Smooth muscle cell of the brain vasculature (primary cell): ENCODE measurements at regions not wholly inside any gene's neighbourhood (a gene's known extent, or its start where the extent isn't known, plus 50 kb on each side); places are given as distances from the start of the nearest gene placed in this dataset.
"Not testable (repeated sequence)": the region's sequence is repeated elsewhere in the genome, so short reads cannot be mapped to it uniquely, and the experiment has no call there.

Source experiments
- DNase-seq: peaks from one replicate; pipeline ENCODE4 v3.0.0-alpha.2; 2012; ENCODE audit warnings: low read depth, low spot score

DNA sequence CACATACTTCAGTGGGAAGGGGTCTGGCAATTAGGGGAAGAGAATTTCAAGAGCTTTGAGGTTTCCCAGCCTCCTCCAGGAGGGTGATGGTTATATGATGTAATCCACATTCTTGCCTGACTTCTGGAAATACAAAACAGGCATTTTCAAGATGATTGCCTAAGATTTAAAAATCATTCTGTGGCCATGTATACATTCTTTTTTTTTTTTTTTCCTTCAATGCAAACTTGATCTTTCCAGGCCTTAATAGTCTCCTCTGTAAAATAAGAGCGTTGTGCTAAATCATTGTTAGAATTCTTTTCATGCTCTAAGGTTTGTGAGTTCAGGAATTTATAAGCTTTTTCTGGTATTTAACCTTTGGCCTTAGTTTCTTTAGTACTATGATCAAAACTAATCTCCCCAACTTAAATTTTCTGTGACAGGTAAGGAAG is 192.3 kb upstream of the HMCN1 start:
- DNase-seq = no peak

GRCh38 chr1:185540295-185540694 is 193.9 kb upstream of the HMCN1 start:
- no peak for DNase-seq

GRCh38 chr1:185539277-185539943 is 194.8 kb upstream of the HMCN1 start:
- DNase-seq = no peak

DNA sequence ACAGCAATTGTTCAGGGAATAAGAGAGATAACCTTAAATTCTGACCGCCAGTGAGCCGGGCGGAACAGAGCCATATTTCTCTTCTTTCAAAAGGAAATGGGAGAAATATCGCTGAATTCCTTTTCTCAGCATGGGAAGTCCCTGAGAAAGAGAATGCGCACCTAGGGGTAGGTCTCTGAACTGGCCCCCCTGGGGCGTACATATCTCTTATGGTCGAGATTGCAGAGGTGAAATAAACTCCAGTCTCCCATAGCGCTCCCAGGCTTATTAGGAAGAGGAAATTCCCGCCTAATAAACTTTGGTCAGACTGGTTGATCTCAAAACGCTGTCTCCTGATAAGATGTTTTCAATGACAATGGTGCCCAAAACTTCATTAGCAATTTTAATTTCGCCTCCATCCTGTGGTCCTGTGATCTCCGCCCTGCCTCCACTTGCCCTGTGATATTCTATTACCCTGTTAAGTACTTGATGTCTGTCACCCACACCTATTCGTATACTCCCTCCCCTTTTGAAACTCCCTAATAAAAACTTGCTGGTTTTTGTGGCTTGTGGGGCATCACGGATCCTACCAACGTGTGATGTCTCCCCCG is 195.8 kb upstream of the HMCN1 start:
- not testable (repeated sequence) for DNase-seq

DNA sequence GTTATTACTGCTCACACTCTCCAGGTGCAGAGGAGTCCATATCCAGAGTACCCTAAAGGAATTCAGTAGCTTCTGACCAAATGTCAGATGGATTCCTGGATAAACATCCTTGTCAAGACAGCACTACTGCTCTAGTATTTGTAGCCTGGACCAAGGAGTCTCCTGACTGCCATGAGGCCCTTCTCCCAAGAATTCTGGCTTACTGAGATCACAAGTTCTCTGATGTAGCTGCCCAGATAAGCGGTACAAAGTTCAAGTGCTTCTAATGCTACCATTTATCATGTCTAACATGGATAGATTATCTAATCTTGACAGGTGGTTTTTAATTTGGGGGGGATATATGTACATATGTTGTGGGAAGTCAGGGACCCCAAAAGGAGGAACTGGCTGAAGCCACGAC is 196.6 kb upstream of the HMCN1 start:
- no peak for DNase-seq

- no peak for DNase-seq
These were observed 197.8 kb upstream of the HMCN1 start for GRCh38 chr1:185536165-185536920.

- no peak for DNase-seq
These were observed 198.6 kb upstream of the HMCN1 start for GRCh38 chr1:185535621-185536020.

GRCh38 chr1:185534801-185535200 is 199.4 kb upstream of the HMCN1 start:
- no peak for DNase-seq

DNA sequence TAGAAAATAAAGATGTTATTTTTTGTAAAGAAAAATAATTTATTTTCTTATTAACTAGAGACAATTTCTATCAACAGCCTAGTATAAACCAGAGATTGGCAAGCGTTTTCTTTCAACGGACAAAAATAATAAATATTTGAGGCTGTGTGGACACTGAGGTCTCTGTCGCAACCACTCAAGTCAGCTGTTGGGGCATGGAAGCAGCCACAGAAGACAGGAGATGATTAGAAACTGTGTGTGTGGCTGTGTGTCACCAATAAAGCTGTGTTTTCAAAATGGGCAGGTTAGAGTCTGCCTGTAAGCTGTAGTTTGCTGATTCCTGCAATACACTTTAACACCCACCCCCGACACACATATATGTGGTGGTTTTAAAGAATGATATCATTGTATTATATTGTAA is 200.6 kb upstream of the HMCN1 start:
- no peak for DNase-seq

- no peak for DNase-seq
These were observed 201.3 kb upstream of the HMCN1 start for GRCh38 chr1:185532856-185533255.

DNA sequence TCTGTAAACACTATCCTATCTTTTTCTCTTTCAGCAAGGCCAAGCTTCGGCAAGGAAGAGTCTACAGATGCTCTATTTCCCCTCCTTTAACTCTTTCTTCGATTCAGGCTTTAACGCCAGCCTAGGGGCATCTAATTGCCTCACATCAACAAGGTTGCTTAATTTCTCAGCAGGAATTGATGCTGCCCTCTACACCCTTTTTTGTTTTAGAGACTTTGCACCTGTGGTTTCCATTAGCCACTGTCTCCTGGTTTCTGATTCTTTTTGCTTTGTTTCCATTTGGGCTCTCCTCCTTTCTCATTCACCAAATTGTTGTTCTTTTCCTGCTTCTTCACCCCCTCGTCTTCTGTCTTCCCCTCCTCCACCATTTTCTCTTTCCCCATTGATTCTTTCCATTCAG is 202.4 kb upstream of the HMCN1 start:
- DNase-seq = no peak

DNA sequence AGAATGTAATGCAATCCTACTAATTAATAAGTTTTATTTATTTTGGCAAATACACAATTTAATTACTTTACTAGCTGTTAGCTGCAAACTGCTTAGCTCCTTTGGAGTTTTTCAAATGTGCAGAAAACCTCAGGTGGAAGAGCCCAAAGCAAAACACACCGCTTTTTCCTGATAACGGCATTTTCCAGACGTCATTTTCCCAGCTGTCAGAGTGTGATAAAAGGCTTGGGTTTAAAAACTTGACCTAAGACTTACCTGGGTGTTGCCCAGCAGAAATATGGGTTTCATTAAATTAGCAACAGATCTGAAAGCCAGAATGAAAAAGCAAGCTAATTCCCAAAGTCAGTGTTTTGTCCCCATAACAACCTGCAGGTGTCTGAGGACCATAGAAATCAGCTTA is 204.0 kb upstream of the HMCN1 start:
- no peak for DNase-seq

- DNase-seq = no peak
These were observed 204.5 kb upstream of the HMCN1 start for GRCh38 chr1:185529673-185530072.

DNA sequence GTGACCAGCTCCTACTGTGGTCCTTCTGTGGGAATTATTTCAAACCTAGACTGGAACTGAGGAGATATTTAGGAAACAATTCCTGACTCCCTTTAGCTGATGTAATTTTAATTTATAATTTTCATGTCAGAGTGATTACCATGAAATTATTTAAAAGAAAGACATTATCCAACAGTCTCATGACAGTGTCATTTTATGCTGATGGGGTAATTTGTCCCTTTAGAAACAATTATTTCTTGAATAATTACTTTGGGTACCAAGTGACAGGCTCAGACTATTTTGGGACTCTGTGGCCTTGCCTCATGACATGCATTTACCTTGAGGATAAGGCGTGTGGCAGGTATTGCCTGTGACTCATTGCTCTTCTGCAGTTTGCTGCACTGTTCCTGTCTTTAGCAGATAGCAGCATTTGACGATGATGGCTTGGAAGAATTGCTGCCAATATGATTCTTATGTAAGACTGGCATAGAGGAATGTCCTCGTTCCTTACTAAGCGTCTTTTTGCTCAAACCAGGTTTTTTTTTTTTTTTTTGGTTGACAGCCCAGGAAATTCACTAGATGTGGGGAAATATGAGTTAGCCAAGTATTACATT is 206.0 kb upstream of the HMCN1 start:
- DNase-seq = no peak

- DNase-seq = no peak
These were observed 207.6 kb upstream of the HMCN1 start for GRCh38 chr1:185526344-185527307.

GRCh38 chr1:185520188-185520920 is 203.3 kb upstream of the IVNS1ABP start:
- DNase-seq = no peak

DNA sequence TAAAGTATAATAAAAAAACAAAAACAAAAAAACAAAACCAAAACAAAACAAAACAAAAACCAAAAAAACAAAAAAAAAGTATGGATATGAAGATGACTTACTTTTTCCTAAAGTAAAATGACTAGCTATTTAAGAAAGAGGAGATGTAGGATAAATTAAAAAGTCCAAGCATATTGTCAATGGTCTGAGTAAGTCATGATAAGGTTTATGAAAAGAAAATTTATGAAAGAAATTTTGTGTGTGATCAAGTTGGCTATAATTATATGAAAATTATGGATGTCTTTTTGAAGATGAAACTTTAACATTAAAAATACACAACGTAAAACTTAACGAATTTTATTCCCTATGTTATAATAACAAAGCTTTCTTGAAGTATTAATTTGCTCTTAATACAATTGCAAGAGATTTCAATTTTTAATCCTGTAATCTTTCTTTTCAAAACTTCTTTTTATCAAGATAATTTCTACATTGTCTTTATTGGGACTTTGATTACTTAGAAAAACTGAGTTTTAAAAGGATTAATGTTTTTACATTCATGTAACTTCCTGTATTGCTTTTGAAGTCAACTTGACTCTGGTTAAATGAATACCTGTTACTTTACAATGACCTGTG is 200.9 kb upstream of the IVNS1ABP start:
- DNase-seq = no peak

DNA sequence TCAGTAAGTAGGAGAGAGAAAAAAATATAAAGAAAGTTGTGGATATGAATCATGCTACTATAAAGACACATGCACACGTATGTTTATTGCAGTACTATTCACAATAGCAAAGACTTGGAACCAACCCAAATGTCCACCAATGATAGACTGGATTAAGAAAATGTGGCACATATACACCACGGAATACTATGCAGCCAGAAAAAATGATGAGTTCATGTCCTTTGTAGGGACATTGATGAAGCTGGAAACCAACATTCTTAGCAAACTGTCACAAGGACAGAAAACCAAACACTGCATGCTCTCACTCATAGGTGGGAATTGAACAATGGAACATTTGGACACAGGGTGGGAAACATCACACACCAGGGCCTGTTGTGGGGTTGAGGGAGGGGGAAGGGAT is 200.3 kb upstream of the IVNS1ABP start:
- not testable (repeated sequence) for DNase-seq

DNA sequence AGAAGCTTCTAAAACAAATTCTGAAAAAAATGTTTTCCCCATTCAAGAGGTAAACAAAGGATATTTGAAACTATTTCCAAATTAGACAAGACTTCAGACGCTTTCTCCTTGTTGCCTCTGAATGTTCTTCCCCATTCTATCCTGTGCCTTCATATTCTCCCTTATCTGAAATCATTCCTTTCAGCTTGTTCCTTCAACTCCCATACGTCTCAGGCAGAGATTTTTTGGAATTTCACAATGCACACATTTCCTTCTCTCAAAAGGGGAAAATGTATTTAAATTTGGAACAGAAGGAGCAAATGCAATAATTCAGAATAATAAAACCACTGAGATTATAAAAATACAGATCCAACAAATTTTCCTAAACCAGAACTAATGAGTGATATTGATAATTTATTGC is 198.7 kb upstream of the IVNS1ABP start:
- no peak for DNase-seq

DNA sequence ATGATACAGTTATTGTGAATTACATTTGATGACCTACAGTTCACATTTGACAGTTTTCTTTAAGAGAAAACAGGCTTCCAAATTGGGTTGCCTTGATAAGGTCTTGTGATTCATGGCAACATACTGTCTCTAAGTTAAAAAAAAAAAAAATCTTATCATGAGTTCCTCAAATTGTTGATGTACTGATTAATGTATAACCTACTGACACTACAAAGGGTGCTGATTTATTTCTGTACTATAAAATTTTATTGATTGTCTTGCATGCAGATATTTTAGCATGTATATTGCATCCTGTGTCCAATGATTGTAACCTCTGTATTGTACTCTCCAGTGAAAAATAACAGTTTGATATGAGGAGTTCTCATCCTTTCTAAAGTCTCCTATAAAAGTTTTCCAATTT is 197.3 kb upstream of the IVNS1ABP start:
- DNase-seq = no peak
